COLO668 (cell line): ENCODE measurements at regions not wholly inside any gene's neighbourhood (a gene's known extent, or its start where the extent isn't known, plus 50 kb on each side); places are given as distances from the start of the nearest gene placed in this dataset.

Experiments
- DNase-seq: peaks from one replicate; lab custom pipeline; 2025; ENCODE audit not compliant: unreplicated experiment; lab: John Stamatoyannopoulos, UW

DNA sequence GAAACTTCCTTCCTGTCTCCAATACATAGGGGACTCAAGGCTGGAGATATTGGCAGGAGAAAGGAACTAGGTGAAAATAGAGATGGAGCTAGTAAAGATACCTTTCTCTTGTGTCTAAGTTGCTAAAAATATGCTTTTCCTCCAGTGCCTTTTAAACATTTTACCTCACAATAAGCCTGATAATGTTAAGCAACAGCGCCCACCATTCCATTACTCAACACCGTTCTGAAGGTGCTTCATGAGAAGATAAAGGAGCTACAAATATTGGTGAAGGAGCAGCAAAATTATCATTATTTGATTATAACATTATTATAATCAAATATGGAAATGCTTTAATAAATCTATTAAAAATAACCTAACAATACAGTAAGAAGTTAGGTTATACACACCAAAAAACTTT lies 83.6 kb upstream of the BARX2 start:
- DNase-seq = no peak

DNA sequence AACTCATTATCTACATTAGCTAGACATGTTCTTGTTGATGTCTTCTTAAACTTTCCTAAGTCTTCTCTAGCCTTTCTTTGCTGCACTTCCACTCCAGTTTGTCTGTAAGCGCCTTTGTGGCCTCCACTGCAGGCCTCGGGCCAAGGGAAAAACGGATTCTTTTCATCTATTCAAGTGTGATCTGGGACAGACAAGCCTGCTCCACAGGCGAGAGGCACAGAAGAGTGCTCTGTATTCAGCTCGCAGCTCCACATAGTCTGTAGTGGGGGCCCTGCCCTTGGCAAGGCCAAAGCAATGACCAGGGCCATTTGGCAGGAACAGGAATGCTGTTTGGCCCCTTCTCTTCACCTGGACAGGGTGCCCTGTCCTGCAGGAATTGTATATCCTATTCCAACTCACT lies 84.1 kb upstream of the BARX2 start:
- DNase-seq = no peak

DNA sequence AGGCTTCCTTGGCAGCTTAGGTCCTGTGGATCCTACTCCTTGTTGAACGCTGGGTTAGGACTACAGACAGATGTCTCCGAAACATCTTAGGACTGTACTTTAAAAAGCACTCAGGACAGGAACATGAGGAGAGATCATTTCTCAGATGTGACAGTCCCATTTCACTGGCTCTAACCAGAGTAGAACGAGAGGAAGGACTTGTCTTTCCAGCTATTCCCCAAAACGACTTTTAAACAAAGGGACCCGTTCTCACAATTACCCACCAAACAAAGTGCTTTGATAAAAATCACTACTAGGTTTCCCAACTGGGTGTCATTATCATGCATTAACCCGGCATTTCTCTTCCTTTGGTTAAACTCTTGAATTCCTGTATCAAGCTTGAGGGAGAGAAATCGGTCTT lies 84.7 kb upstream of the BARX2 start:
- DNase-seq = no peak

DNA sequence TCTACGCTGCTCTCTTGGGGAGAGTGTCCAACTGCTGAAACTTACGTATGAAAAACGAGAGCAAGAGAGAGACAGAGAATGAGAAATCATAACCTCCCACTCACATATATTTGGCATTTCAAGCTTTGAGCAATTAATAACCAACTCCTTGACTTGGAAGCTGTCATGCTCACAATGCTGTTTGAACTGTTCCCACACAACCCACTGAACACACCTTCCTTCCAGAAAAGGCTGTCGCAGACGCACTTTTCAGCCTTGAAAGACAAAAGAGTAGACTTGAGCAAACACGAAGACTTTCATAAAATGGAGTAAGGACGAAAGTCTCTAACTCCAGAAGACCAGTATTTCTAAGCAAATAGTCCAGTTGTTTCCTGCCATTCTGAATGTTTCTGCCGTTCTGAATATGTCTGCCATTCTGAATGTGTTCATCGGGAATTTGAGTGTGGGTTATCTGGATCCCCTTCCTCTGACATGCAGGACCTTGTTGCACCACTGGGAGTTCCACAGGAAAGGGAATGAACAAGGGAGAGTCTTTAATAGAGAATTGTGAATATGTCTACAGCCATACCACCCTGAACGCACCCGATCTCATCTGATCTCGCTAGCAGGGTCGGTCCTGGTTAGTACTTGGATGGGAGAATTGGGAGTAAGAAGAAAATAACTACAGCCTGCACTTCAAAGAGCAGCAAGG lies 86.2 kb upstream of the BARX2 start:
- no peak for DNase-seq

DNA sequence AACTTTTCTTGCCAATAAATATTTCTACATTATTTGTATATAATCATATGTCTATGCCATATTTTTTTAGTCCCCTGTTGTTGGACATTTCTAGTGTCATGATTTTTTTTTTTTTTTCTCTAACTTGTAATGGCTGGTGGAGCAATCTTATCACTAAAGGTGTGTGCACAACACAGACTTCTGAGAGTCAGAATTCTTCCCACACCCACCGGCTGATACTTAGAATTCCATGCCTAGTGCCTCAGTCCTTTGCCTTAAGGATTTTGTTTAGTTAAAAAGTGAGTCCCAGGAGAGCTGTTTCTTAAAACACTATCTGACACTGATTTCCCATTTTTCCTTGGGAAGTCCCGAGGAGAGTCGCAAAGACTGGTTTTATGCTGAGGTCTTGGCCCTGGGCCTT lies 87.7 kb upstream of the BARX2 start:
- no peak for DNase-seq

DNA sequence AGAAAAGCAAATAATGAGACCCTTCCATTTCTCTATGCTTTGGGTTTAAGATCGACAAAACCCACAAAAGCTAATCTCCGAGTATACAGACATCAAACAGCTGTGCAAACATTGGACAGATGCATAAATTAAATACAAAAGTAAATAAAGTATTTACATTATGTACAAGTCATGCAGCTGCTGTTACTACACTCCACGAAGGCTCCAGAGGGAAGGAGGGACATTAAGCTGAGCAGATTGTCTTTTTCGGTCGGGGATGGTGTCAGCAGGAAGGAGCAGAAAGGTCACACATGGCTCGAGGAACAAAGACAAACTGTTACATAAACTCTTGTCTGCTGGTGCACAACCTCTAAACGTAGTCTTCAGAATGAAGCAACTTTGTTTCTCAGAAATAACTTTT lies 88.8 kb upstream of the BARX2 start:
- peak; percentile 72 for DNase-seq

DNA sequence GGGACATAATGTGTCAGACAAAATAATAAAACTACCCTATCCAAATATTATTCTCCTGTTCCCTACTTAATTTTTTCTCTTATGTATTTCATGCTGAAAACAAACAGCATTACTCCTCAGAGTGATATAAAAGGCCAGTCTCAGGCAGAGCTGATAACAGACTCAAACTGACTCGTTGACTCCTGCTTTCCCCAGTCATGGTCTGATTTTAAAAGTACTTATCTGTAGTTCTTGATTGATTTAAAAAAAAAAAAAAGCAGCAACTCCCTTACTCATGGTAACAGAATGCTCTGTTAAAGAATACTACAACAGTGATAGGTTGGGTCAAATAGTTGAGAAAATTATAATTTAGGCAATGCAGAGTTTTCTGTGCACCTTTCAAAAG lies 90.3 kb upstream of the BARX2 start:
- no peak for DNase-seq

DNA sequence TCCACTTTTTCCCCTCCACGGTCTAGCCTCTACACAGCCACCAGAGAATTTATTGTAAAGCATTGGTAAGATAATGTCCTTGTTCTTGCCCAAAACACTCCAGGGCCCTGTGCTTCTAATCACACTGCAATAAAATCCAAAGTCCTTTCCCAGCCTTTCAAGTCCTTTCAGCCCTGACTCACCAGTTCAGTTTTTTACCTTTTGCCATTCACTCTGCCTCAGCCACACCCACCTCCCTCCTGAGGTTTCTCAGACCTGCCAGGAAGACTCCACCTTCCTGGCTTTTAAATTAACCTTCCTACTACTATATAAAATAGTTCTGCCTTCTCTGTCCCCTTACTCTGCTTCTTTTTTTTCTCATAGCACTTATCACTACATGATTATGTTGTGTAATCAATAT lies 91.0 kb upstream of the ARHGAP32 start:
- DNase-seq = peak; percentile 21

DNA sequence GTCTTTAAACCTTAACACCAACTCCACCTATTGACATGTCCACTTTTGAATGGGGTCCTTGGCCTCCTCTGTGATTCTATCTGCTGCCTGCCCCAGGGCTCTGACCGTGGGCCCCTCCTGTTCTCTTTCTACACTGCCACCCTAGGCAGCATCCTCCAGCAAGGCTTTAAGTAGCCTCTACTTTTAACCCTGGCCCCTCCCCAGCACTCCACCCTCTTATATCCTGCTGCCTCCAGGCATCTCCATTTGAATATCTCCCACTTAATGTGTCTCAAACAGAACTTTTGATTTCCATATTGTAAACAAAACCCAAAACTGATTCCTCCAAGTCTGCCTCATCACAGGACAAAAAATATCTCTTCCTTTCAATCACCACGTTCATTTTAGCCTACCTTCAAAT lies 90.5 kb upstream of the ARHGAP32 start:
- no peak for DNase-seq

DNA sequence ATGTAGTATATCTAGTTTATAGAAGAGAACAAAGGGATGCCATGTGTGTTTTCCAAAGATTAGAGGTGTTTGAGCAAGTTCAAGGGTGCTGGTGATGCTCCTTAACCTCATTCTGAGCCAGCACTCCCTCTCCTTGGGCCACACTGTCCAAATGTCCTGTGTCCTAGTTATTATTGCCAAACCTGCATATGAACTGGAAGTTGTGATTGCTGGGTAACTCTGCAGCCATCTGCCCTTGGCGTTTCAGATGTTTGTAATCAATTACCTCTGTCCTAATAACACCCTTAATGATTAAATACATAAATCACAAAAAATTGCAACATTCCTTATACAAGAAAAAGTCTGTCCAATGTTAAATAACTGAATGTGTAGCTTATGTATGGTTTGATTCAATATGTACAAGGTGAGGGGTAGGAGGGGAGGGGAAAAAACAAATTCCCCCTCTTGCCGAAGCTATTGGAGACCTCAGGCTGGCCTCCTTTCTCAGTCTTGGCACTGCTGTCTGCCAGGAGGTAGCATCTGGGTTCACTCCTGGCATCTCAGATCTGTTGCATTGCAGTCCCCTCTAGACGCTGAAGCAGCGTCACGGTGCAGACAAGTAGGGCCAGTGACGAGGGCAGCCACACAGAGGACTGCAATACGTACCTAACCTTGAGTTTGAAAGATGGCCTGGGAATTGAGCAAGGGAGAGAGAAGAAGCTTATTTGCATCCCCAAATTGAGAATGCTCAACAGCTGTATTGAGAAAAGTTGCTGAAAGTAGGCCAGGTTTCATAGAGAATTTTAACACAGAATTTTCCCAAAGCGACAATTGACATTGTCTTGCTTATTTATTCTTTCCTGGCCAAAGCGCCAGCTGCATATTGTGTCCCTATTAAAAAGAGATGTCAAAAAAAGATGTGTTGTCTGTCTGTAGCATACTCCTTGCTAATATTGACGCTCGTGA lies 89.6 kb upstream of the ARHGAP32 start:
- DNase-seq = no peak

DNA sequence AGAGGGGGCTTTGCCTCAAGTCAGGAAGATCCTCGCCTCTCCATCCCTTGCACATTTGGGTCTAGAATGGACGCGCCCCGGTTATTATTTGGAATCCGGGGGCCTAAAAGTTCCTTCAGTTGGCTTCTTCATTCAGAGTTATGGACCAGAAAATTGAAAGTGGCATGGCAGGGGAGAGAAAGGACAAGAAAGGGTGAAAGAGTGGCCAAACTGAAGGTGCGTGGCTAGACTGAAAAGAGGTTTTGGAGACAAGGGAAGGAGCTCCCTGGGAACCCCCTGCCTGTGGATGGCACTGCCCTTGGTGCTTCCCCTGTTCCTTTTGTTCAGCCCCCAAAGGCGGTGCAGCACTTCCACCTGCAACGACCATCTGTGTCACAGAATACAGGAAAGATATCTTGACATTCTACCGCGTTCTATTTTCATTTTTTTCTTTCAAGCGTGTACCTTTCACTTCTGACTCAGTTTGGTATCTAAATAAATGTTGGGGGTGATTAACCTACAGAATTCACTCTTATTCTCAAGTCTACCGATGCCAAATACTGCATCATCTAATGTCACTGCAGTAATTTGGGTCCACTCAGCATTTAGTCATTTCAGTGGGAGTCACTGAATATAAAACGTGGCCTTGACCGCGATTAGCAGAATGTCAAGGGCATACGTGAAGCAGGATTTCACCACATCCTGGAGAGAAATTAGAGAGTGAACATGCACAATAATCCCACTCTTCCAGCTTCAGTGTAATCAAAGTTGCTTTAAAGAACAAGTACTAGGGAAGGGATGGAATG lies 88.1 kb upstream of the ARHGAP32 start:
- DNase-seq = peak; percentile 50

DNA sequence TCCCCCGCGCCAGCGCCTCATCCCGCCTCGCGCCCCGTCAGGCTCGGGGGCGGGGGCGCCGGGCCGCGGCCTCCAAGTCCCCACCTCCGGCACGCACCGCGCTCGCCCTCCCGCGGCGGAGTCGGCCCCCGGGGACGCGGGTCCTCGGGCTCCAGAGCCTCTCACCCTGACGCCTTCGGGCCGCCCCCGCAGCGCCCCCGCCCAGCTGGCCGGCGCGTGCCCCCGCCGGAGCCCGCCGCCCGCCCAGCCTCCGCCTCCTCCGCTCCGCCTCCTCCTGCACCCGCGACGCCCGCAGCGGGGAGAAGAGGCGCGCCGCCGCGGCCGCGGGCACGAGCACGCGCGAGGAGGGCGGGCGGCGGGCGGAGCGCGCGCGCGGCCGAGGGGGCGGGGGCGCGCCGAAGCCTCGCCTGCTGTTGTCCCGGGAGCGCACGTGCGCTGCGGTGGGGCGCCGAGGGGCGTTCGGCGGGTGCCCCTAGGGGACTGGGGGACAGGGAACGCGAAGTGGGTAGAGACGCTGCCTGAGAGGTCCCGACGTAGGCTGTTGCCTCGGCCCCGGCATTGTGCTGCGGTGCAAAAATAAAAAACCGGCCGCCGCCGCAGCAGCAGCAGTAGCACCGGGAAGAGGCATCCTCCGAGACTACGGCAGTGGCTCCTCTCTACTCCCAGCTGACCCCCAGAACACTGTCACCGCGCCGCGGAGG lies 87.4 kb upstream of the ARHGAP32 start:
- DNase-seq = peak; percentile 93

DNA sequence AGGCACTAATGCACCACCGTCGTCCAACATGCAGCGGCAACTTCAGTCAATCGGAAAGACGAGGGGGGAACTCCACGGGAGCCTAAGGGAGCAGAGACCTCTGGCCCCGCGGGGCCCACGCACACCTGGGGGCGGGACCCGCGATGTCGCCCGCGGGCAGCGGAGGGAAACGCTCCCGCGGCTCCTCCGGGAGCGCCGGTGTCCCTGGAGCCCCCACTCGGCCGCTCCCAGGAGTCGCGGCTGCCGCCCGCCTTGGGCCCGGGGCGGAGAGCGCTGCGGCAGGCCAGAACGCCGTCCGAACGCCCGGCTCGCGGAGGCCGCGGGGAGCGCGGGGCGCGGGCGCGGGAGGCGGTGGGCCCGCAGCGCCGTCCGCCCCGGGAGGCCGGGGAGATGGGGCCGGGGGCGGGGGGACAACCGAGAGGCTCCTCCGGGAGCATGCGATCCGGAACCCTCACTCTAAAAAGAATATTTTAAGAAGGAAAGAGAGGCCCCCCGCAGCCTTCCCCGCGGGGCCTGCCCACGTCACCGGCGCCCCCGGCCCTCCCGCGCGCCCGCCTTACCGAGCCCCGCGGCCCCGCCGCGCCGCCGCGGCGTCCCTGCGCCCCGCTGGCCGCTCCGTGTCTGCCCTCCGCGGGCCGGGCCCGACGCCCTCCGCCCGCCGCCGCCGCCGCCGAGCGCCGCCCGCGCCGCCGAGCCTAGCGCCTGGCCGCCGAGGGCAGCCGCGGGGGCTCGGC lies 86.6 kb upstream of the ARHGAP32 start:
- DNase-seq = peak; percentile 63

DNA sequence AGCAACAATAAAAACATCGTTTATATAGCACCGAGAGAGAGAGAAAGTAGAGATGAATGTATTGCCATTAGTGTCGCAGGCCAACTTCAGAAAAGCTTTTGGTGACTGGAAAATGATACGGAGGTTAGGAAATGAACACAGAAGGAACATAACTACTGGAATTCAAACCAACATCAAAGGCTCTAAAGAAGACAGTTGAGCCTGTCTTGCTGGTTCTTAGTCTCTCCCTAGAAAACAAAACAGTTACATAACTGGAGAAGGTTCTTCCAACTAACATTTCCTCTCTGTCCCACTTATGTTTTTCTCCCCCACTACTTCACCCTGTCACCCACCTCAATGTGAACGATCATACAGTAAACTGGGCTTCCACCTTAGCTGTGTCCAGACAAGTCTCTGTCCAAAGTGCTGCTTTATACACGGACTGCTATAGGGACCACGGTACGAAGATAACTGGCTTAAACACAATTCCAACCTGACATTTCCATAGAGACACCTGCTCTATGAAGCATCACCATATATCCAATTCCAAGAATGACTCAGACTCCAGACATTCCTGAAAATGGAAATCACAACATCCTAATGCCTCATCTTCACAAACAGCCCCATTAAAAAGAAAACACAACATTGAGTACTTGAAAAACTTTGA lies 85.2 kb upstream of the ARHGAP32 start:
- no peak for DNase-seq

DNA sequence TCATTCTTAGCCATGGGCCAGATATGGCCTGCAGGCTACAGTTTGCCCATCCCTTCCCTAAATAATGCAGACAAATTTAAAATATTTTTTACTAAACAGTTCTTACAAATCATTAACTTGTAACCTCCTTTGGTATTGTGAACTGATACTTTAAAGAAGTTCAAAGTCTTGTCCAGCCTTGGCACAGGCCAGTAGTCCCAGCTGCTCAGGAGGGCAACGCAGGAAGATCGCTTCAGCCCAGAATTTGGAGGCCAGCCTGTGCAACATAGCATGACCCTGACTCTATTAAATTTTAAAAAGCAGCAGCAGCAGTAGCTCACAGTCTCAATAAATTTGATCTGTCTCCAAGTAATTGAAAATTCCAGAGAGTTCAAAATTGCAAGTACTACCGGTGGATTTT lies 83.7 kb upstream of the ARHGAP32 start:
- DNase-seq = no peak

DNA sequence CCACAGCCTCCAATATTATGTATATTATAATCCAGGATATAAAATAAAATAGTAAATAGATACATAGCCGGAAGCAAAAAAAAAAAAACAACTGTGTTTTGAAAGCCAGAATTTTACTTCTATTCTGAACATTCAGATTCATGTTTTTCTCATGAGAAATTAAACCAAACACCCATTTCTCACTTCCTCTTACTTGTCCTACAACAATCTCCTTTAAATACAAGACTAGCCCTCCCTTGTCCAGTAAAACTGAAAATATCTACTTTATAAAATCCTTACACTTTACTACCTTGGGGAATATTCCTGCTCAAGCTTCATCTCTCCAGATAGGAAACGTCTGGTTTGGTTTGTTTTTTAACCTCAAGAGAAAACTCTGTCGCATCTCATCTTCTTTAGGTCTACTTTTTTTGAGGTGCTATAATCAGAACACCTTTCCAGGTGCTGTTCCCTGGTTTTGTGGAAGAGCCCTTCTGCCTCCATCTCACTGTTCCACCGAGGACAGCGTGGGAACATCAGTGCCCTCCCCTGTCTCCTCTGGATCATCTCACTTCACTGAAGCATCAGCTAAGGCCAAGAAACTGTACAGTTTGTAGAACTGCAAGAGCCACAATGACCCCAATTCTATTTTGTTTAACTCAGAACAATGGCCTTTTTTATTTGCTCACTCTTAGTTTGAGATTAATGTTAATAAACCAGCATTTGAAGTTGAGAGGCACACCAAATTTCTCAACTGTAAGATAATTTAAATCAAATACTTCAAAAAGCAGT lies 82.0 kb upstream of the ARHGAP32 start:
- DNase-seq = no peak

DNA sequence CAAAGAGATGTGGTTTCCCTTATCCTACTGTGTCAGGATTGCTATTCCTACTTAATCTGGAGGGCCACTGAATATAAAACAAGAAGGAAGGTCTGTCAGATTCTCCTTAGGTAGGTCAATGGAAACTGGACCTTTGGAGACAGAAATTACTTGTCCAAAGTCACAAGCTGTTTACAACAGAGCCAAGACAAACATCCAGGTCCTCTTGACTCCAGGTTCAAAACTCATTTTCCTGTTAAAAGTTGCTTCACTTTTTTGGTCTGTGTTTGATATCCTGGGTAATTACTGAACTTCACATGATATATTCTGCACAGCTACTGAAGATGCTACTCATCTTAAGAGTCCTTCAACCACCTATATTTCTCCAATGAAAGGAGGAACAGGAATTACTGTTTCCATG lies 81.2 kb upstream of the ARHGAP32 start:
- DNase-seq = no peak

DNA sequence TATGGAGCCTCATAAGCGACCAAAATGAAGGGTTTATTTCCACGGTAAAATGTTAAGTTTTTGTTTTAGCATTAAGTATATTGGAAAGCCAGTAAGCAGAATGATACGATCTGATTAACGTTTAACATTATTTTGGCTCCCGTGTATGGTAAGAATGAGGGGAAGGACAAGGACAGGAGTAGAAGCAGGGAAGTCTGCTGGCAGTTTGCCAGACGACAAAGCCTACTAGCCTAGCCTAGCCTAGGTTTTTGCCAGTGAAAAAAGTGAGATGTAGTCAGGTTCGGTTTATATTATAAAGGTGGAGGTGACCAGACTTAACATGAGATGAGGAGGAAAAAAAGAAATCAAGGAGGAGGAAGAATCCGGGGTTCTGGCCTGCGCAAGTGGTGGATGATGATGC lies 78.9 kb upstream of the ARHGAP32 start:
- DNase-seq = no peak

DNA sequence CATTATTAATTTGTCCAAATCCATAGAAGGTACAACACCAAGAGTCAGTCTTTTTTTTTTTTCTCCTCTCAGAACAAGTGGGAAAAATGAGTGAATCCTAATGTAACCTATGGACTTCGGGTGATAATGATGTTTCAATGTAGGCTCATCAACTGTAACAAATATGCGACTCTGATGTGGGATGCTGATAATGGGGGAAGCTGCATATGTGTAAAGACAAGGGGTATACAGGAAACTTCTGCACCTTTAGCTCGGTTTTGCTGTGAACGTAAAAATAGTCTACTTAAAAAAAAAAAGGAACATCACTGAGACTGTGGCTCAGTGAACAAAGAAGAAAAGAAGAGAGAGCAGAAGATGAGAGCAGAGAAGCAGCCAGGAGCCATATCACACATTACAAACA lies 78.3 kb upstream of the ARHGAP32 start:
- DNase-seq = no peak
